IPS-18a (cell line): ENCODE measurements at regions not wholly inside any gene's neighbourhood (a gene's known extent, or its start where the extent isn't known, plus 50 kb on each side); places are given as distances from the start of the nearest gene placed in this dataset.

Experiments used
- H3K27ac ChIP-seq: one replicate; pipeline ENCODE4 v1.5.1; 2013; ENCODE audit warnings: low read length
- H3K27me3 ChIP-seq: one replicate; pipeline ENCODE4 v1.6.1; 2013; ENCODE audit warnings: mild to moderate bottlenecking, low read length; ENCODE audit not compliant: control insufficient read depth, insufficient read depth
- H3K36me3 ChIP-seq: one replicate; pipeline ENCODE4 v1.6.1; 2013; ENCODE audit warnings: low read depth, low read length; ENCODE audit not compliant: control insufficient read depth
- H3K4me1 ChIP-seq: one replicate; pipeline ENCODE4 v1.6.1; 2013; ENCODE audit warnings: low read depth, low read length; ENCODE audit not compliant: control insufficient read depth
- H3K4me3 ChIP-seq: one replicate; pipeline ENCODE4 v1.5.1; 2013; ENCODE audit warnings: low read length
- H3K9ac ChIP-seq: one replicate; pipeline ENCODE4 v1.6.1; 2013; ENCODE audit warnings: mild to moderate bottlenecking, low read length, moderate library complexity
- H3K9me3 ChIP-seq: one replicate; pipeline ENCODE4 v1.6.1; 2013; ENCODE audit warnings: low read depth, low read length; ENCODE audit not compliant: control insufficient read depth

GRCh38 chr6:95142661-95143335 is 434.5 kb upstream of the MANEA start:
- H3K27me3 ChIP-seq: no peaks in the 10 kb centered on the region
- H3K27ac ChIP-seq: no peak overlapping the region
- H3K9me3 ChIP-seq: no peaks in the 10 kb centered on the region
- H3K4me1 ChIP-seq: no peaks in the 10 kb centered on the region
- no peak overlapping the region for H3K4me3 ChIP-seq
- no peak overlapping the region for H3K9ac ChIP-seq
- no peaks in the 10 kb centered on the region for H3K36me3 ChIP-seq

- H3K36me3 ChIP-seq: no peaks in the 10 kb centered on the region
- no peak overlapping the region for H3K4me3 ChIP-seq
- H3K9ac ChIP-seq: no peak overlapping the region
- no peak overlapping the region for H3K27ac ChIP-seq
- H3K4me1 ChIP-seq: no peaks in the 10 kb centered on the region
- H3K27me3 ChIP-seq: no peaks in the 10 kb centered on the region
- no peaks in the 10 kb centered on the region for H3K9me3 ChIP-seq
Observed at GRCh38 chr6:95143408-95144180, 433.7 kb upstream of the MANEA start.

- Histone ChIP-seq H3K4me3 (no peak overlapping the region), H3K4me1 (no peaks in the 10 kb centered on the region), H3K27me3 (no peaks in the 10 kb centered on the region), H3K36me3 (no peaks in the 10 kb centered on the region), H3K9ac (no peak overlapping the region), H3K27ac (no peak overlapping the region), H3K9me3 (no peaks in the 10 kb centered on the region)
Observed at GRCh38 chr6:95145457-95145856, 431.9 kb upstream of the MANEA start.

DNA sequence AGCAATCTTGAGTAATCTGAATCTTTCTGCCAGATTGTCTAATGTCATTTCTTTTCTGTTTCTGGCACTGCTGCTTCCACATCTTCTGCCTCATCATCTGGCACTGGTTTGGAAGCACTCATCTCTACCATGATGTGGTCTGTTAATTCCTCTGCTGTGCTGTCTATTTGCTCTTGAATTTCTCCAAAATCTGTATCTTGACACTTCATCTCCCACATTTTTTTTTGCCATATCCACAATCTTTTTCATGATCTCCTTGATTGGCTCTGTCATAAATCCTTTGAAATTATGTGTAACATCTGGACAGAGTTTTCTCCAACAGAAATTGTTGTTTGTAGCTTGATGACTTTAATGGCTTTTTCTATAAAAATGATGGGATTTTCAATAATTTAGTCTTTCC is 417.8 kb upstream of the MANEA start:
- Histone ChIP-seq H3K27ac (no peak overlapping the region), H3K9me3 (no peaks in the 10 kb centered on the region), H3K4me1 (no peaks in the 10 kb centered on the region), H3K4me3 (no peak overlapping the region), H3K27me3 (no peaks in the 10 kb centered on the region), H3K36me3 (no peaks in the 10 kb centered on the region), H3K9ac (no peak overlapping the region)

- Histone ChIP-seq H3K36me3 (no peaks in the 10 kb centered on the region), H3K4me1 (no peaks in the 10 kb centered on the region), H3K4me3 (no peak overlapping the region), H3K27me3 (no peaks in the 10 kb centered on the region), H3K9me3 (no peaks in the 10 kb centered on the region), H3K9ac (no peak overlapping the region), H3K27ac (no peak overlapping the region)
Observed at GRCh38 chr6:95169775-95170174, 407.6 kb upstream of the MANEA start.

DNA sequence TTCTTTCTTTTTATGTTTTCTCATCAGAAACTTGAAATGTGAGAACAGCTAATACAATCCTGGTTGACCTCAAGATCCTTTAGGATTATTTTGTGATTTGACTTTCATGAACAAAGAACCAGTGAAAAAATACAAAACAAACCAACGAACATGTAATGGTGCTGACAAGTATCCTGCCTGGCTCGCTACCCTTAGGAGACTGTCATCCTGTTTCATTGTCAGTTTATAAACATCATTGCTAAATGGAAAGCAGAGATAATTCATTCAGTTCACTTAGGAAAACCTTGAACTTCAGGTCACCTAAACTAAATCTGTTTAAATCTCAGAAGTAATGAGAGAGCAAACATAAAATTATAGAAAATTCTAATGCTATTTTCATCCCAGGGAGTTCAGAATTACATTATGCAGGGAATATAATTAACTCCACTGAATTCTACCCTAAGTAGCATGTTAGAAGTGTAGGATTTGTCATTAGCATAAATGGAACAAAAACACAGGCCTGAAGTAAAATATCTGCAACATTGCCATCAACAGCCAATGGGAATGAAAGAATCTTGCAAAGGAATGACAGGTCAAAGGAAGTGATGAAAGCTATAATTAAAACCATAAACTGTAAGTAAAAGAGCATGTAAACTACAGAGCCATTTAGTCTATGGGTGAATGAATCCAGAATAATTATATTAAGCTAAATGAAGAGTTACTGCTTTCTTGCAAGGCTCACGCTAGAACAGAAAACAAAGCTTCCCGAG is 401.2 kb upstream of the MANEA start:
- Histone ChIP-seq H3K36me3 (no peaks in the 10 kb centered on the region), H3K4me1 (no peaks in the 10 kb centered on the region), H3K4me3 (no peak overlapping the region)

DNA sequence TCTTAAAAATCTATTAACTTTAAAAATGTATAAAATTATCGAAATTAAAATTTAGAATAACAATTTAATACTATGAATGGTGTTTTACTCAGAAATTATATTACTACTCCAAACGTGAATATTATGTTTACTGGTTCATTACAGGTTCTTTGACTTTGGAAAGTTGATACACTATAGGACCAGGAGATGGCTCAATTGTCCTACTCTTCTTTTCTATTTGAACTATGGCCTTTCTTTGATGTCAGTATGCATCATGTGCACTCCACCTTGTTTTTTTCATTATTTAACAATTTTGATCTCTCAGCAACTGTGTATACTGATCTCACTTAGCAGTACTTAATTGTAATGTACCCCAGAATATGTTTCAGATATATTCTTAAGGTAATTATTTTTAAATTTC is 391.5 kb upstream of the MANEA start:
- H3K27ac ChIP-seq: no peak overlapping the region

More for the DNA sequence above, 401.2 kb upstream of the MANEA start:
- Histone ChIP-seq H3K27me3 (no peaks in the 10 kb centered on the region), H3K9me3 (no peaks in the 10 kb centered on the region), H3K27ac (no peak overlapping the region), H3K9ac (no peak overlapping the region)

DNA sequence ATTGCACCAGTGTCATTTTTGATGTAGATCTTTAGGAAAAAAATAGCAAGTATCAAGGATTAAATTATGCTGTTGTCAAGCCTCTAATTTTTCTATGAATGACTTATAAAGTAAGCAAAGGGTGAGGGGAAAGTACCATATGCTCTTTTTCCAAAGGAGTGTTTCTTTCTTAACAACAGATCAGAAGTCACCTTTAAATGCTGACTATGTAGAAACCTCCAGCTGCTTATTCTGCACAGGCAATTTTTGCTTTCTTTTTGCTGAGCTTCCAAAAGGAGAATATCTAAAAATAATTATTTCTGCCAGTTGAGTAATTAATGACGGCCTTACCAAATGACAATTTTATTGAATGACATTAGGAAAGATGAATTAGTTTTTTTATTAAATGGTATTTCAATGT is 390.6 kb upstream of the MANEA start:
- no peak overlapping the region for H3K9ac ChIP-seq
- no peaks in the 10 kb centered on the region for H3K9me3 ChIP-seq
- no peaks in the 10 kb centered on the region for H3K27me3 ChIP-seq
- H3K4me1 ChIP-seq: no peaks in the 10 kb centered on the region
- H3K36me3 ChIP-seq: no peaks in the 10 kb centered on the region
- no peak overlapping the region for H3K4me3 ChIP-seq
- no peak overlapping the region for H3K27ac ChIP-seq

More for the DNA sequence above, 391.5 kb upstream of the MANEA start:
- Histone ChIP-seq H3K9ac (no peak overlapping the region), H3K4me3 (no peak overlapping the region), H3K4me1 (no peaks in the 10 kb centered on the region), H3K27me3 (no peaks in the 10 kb centered on the region), H3K9me3 (no peaks in the 10 kb centered on the region), H3K36me3 (no peaks in the 10 kb centered on the region)

- no peak overlapping the region for H3K4me3 ChIP-seq
- no peaks in the 10 kb centered on the region for H3K36me3 ChIP-seq
- no peak overlapping the region for H3K9ac ChIP-seq
- H3K9me3 ChIP-seq: no peaks in the 10 kb centered on the region
- no peaks in the 10 kb centered on the region for H3K4me1 ChIP-seq
- no peaks in the 10 kb centered on the region for H3K27me3 ChIP-seq
- no peak overlapping the region for H3K27ac ChIP-seq
Observed at GRCh38 chr6:95197590-95197989, 379.7 kb upstream of the MANEA start.

DNA sequence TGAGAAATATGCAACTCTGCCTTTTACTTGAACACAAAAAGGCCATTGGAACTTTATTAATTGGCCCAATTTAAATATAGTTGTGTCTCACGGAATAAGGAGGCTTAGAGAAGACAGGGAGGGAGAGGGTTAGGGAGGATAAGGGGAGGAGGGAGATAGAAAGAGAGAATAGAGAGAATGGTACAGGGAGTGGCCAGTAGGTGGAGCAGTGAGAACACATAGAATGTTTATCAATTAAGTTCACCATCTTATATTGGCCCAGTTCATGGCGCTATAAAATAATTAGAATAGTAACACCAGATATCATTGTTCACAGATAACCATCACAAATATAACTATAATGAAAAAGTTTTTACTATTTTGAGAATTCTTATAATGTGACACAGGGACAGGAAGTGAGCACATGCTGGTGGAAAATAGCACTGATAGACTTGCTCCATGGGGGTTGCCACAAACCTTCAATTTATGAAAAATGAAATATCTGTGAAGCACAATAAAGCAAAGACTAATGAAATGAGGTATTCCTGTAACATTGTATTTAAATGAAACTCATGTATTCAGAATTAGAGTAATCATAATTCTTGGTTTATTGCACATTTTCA is 374.1 kb upstream of the MANEA start:
- Histone ChIP-seq H3K9ac (no peak overlapping the region), H3K36me3 (no peaks in the 10 kb centered on the region), H3K4me1 (no peaks in the 10 kb centered on the region), H3K27me3 (no peaks in the 10 kb centered on the region), H3K4me3 (no peak overlapping the region), H3K27ac (no peak overlapping the region), H3K9me3 (no peaks in the 10 kb centered on the region)

DNA sequence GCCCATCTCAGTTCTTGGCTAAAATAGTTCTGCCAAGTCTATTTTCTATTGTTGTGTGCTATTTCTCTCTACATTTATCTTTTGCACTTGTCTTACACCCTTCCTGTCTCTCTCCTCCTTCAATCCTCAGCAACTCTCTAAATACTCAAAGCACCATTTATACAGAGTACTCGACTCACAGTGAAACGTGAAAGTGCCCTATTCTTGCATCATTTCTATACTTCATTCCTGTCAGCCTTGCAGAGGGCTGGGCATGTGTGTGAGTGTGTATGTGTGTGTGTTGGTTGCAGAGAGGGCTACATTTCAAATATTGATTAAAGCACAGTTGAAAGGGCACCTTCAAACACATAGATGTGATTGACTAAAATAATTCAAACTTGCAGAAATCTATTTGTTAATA is 373.2 kb upstream of the MANEA start:
- Histone ChIP-seq H3K4me1 (no peaks in the 10 kb centered on the region), H3K27me3 (no peaks in the 10 kb centered on the region), H3K27ac (no peak overlapping the region), H3K9ac (no peak overlapping the region), H3K9me3 (no peaks in the 10 kb centered on the region), H3K4me3 (no peak overlapping the region), H3K36me3 (no peaks in the 10 kb centered on the region)
